Breast epithelium (tissue), 4 donors: ENCODE measurements at regions not wholly inside any gene's neighbourhood (a gene's known extent, or its start where the extent isn't known, plus 50 kb on each side); places are given as distances from the start of the nearest gene placed in this dataset.

ENCODE experiments used
- DNase-seq, 2 donors: peaks; one replicate each; pipeline ENCODE4 v3.0.0-alpha.2; 2019; ENCODE audit warnings: low spot score in 2 of 2
- H3K27ac ChIP-seq, 2 donors: fragments of 200-600 bp; sonication (generic) in 1 of 2; one replicate each; pipeline ENCODE4 v1.5.1; 2016 to 2019; ENCODE audit warnings: mild to moderate bottlenecking in 1 of 2
- H3K27me3 ChIP-seq, 2 donors: fragments of 200-600 bp; sonication (generic) in 1 of 2; one replicate each; pipeline versions ENCODE4 v1.5.1 to v1.6.0; 2017 to 2019; ENCODE audit warnings: control low read depth in 1 of 2, mild to moderate bottlenecking in 1 of 2
- H3K36me3 ChIP-seq: fragments of 200-600 bp; one replicate; pipeline ENCODE4 v1.5.1; 2019
- H3K4me1 ChIP-seq, 2 donors: fragments of 200-600 bp; sonication (generic); one replicate each; pipeline ENCODE4 v1.5.1; 2016 to 2019; ENCODE audit warnings: control low read depth in 1 of 2
- H3K4me3 ChIP-seq, 3 donors: fragments of 200-600 bp; sonication (generic); 1 replicate in 2 of 3; 2 replicates in 1 of 3; pipeline ENCODE4 v1.5.1; 2016 to 2019; ENCODE audit warnings: mild to moderate bottlenecking in 3 of 3, moderate library complexity in 2 of 3
- H3K9me3 ChIP-seq, 2 donors: fragments of 200-600 bp; sonication (generic) in 1 of 2; one replicate each; pipeline ENCODE4 v1.5.1; 2016 to 2019; ENCODE audit warnings: control low read depth in 1 of 2
- CTCF ChIP-seq, 3 donors: fragments of 450-650 bp; IDR thresholded peaks; one replicate each; pipeline ENCODE4 v1.5.1; 2016 to 2017; ENCODE audit warnings: antibody characterized with exemption in 3 of 3, mild to moderate bottlenecking in 3 of 3, moderate library complexity in 3 of 3
- POLR2A ChIP-seq: fragments of 450-650 bp; IDR thresholded peaks from one replicate; pipeline ENCODE4 v1.6.1; 2016; ENCODE audit warnings: antibody characterized with exemption, mild to moderate bottlenecking, moderate library complexity
- POLR2AphosphoS5 ChIP-seq, 3 donors: sonication (generic); formaldehyde crosslinking; IDR thresholded peaks; one replicate each; pipeline ENCODE4 v1.6.1; 2017; ENCODE audit warnings: antibody characterized with exemption in 3 of 3
- intact Hi-C: fragments of 100-400 bp; cut with DNase I; formaldehyde crosslinking; loops from one replicate; pipeline ENCODE4 v1.15.1; 2023; ENCODE audit warnings: low total_unique reads

GRCh38 chr5:96605144-96605837, 56.9 kb upstream of the CAST start:
- no peak for DNase-seq
- no peaks in the 10 kb centered on the region for H3K36me3 ChIP-seq
- H3K27ac ChIP-seq, result no peak overlapping the region
- no peak overlapping the region for H3K4me3 ChIP-seq
- H3K4me1 ChIP-seq, result no peaks in the 10 kb centered on the region
- no peaks in the 10 kb centered on the region for H3K9me3 ChIP-seq
- H3K27me3 ChIP-seq, result no peaks in the 10 kb centered on the region
- TF ChIP-seq POLR2AphosphoS5 (IDR thresholded peaks at IDR 0.05), result no peak
- no peak for TF ChIP-seq POLR2A
- TF ChIP-seq CTCF (IDR thresholded peaks at IDR 0.05), result no peak
- intact Hi-C loops, result no loop called here

GRCh38 chr5:96609369-96609768, 52.8 kb upstream of the CAST start:
- no peak for DNase-seq
- no peak overlapping the region for H3K4me3 ChIP-seq
- TF ChIP-seq POLR2AphosphoS5 (IDR thresholded peaks at IDR 0.05), result no peak
- TF ChIP-seq POLR2A, result no peak
- no peak for TF ChIP-seq CTCF (IDR thresholded peaks at IDR 0.05)
- intact Hi-C loops, result no loop called here
- no peak overlapping the region for H3K27ac ChIP-seq
- H3K9me3 ChIP-seq, result no peaks in the 10 kb centered on the region
- no peaks in the 10 kb centered on the region for H3K36me3 ChIP-seq
- H3K4me1 ChIP-seq, result no peaks in the 10 kb centered on the region
- no peaks in the 10 kb centered on the region for H3K27me3 ChIP-seq

DNA sequence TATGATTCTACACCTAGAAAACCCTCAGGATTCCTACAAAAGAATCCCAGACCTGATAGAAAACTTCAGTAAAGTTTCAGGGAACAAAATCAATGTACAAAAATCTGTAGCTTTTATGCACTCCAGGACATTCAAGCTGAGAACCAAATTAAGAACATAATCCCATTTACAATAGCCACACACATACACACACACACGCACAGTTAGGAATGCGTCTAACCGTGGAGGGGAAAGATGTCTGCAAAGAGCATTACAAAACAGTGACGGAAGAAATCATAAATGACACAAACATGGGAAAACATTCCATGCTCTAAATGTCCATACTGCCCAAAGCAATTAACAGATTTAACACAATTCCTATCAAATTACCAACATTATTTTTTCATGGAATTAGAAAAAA, 51.4 kb upstream of the CAST start:
- TF ChIP-seq CTCF (IDR thresholded peaks at IDR 0.05) (no peak), POLR2AphosphoS5 (IDR thresholded peaks at IDR 0.05) (no peak), POLR2A (no peak)
- no peaks in the 10 kb centered on the region for H3K27me3 ChIP-seq
- H3K9me3 ChIP-seq, result no peaks in the 10 kb centered on the region
- intact Hi-C loops, result loop anchor here (5.0 kb wide), 1 partner anchor 273 kb away; no protein-coding TSS in a partner anchor
- no peak overlapping the region for H3K27ac ChIP-seq
- DNase-seq, result no peak
- H3K4me3 ChIP-seq, result no peak overlapping the region
- no peaks in the 10 kb centered on the region for H3K4me1 ChIP-seq
- no peaks in the 10 kb centered on the region for H3K36me3 ChIP-seq

DNA sequence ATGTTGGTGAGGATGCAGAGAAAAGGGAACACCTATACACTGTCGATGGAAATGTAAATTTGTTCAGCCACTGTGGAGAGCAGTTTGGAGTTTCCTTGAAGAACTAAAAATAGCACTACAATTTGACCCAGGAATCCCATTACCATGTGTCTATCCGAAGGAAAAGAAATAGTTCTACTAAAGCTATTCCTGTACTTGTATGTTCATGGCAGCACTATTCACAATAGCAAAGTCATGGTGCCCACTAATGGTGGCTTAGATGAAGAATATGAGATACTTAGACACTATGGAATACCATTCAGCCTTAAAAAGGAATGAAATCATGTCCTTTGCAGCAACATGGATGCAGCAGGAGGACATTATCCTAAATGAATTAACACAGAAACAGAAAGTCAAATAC, 50.2 kb upstream of the CAST start:
- intact Hi-C loops, result loop anchor here (5.0 kb wide), 1 partner anchor 275 kb away; no protein-coding TSS in a partner anchor
- no peaks in the 10 kb centered on the region for H3K36me3 ChIP-seq
- TF ChIP-seq CTCF (IDR thresholded peaks at IDR 0.05), result no peak
- no peak for TF ChIP-seq POLR2A
- no peak for TF ChIP-seq POLR2AphosphoS5 (IDR thresholded peaks at IDR 0.05)
- no peaks in the 10 kb centered on the region for H3K9me3 ChIP-seq
- no peaks in the 10 kb centered on the region for H3K27me3 ChIP-seq
- no peak overlapping the region for H3K27ac ChIP-seq
- no peaks in the 10 kb centered on the region for H3K4me1 ChIP-seq
- no peak overlapping the region for H3K4me3 ChIP-seq
- no peak for DNase-seq
